Jurkat, Clone E6-1 (cell line): ENCODE measurements at regions not wholly inside any gene's neighbourhood (a gene's known extent, or its start where the extent isn't known, plus 50 kb on each side); places are given as distances from the start of the nearest gene placed in this dataset.

ENCODE experiments used
- DNase-seq: peaks from one replicate; pipeline ENCODE4 v3.0.0-alpha.2; 2011; ENCODE audit warnings: low read depth, low spot score
- H3K4me3 ChIP-seq: 2 replicates; pipeline ENCODE4 v1.5.1; 2011; ENCODE audit warnings: mild to moderate bottlenecking, low read length, control low read depth, moderate library complexity

- DNase-seq: no peak
- no peak overlapping the region for H3K4me3 ChIP-seq
These were observed 149.8 kb downstream of the EFNB2 start for GRCh38 chr13:106385654-106386053.

GRCh38 chr13:106384516-106384915, 150.9 kb downstream of the EFNB2 start:
- no peak for DNase-seq
- no peak overlapping the region for H3K4me3 ChIP-seq

- H3K4me3 ChIP-seq: no peak overlapping the region
- DNase-seq: no peak
These were observed 151.7 kb downstream of the EFNB2 start for GRCh38 chr13:106383791-106384190.

- no peak overlapping the region for H3K4me3 ChIP-seq
- peak; percentile 11 for DNase-seq
These were observed 152.9 kb downstream of the EFNB2 start for GRCh38 chr13:106382534-106382933.

- DNase-seq: no peak
These were observed 154.4 kb downstream of the EFNB2 start for GRCh38 chr13:106381091-106381490.

GRCh38 chr13:106377931-106378662, 157.4 kb downstream of the EFNB2 start:
- no peak overlapping the region for H3K4me3 ChIP-seq
- no peak for DNase-seq

More at GRCh38 chr13:106381091-106381490, 154.4 kb downstream of the EFNB2 start:
- no peak overlapping the region for H3K4me3 ChIP-seq

DNA sequence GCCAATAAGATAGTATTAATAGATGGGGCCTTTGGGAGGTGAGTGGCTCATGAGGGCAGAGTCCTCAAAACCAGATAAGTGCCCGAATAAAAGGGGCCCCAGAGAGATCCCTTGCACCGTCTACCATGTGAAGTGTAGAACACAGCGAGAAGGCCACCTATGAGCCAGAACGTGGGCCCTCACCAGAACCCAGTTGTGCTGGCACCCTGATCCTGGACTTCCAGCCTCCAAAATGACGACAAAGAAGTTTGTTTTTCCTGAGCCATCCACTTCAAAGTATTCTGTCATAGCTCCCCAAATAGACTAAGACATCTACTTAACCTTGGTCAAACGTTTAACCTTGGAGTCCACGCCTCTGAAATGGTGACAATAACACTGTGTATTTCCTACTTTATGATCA, 158.1 kb downstream of the EFNB2 start:
- H3K4me3 ChIP-seq: no peak overlapping the region

GRCh38 chr13:106376401-106377112, 158.9 kb downstream of the EFNB2 start:
- no peak for DNase-seq
- H3K4me3 ChIP-seq: no peak overlapping the region

More for the DNA sequence above, 158.1 kb downstream of the EFNB2 start:
- DNase-seq: no peak

DNA sequence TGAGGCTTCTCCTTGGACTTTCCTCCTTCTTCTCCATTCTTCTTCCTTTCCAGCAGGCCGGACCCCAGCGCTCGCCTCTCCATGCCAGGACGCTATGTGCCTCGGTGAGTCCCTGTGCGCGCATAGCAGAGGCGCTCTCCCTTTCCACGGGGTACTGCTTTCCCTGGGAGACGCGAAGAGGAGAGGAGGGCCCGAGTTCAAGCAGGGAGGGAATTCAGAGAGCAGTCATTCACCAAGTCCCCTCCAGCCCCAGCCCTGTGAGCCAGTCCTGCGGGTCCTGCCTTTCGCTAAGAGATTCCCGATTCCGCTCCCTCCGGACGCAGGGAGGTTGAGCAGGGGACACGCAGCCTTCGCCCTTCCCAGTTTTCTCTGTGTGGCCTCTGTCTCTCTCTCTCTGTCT, 160.4 kb downstream of the EFNB2 start:
- no peak for DNase-seq
- no peak overlapping the region for H3K4me3 ChIP-seq

- DNase-seq: no peak
- no peak overlapping the region for H3K4me3 ChIP-seq
These were observed 160.8 kb downstream of the EFNB2 start for GRCh38 chr13:106374631-106375030.

DNA sequence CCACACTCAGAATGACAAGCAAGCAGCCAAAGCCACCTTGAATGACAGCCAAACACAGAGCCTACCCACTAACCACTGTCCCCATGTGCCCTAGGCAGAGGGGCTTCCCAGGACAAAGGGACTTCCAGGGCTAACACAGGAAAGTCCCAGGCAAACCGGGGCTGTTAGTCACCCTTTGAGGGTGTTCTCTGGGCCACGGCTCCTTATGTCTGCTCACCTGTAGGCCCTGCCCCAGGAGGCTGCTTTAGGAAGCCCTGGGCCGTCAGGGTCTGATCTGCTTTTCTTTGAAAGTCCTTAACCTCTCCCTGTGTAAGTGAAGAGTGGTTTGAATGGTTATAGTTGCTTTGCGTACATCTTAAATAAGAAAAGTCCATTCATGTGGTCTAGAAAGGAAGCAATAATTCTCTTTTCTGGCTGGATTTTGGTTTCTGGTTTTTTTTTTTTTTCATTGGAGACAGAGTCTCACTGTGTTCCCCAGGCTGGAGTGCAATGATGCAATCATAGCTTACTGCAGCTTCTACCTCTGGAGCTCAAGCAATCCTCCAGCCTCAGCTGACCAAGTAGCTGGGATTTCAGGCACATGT, 161.4 kb downstream of the EFNB2 start:
- H3K4me3 ChIP-seq: no peak overlapping the region
- peak; percentile 31 for DNase-seq

DNA sequence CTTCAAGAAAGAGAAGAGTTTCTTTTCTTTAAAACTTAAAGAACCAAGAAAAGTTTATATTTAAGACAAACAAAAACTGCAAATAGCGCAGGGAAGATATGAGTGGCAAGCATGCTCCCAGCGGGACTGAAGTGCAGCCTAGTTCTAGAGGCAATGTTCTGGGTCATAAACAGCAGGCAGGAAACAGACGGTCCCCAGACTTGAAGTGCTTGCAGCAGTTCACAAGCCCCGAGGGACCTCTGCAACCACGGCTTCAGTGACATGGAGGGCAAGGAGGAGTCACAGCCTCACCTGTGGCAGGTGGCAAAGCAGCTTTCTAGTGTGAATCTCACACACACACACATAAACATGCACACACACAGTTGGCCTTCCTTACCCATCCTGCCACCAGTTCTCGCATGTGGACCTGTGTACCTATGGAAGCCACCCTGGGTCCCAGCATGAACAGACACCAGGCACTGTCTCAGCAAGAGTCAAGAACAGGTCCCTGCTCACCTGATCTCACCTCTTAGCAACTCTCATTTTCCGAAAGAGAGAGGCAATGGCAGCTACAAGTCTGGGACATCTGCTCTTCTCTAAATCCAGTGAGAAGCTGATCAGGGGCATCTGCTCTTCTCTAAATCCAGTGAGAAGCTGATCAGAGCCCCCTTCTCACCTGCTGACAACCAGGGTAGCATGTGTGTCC, 162.0 kb downstream of the EFNB2 start:
- H3K4me3 ChIP-seq: no peak overlapping the region

DNA sequence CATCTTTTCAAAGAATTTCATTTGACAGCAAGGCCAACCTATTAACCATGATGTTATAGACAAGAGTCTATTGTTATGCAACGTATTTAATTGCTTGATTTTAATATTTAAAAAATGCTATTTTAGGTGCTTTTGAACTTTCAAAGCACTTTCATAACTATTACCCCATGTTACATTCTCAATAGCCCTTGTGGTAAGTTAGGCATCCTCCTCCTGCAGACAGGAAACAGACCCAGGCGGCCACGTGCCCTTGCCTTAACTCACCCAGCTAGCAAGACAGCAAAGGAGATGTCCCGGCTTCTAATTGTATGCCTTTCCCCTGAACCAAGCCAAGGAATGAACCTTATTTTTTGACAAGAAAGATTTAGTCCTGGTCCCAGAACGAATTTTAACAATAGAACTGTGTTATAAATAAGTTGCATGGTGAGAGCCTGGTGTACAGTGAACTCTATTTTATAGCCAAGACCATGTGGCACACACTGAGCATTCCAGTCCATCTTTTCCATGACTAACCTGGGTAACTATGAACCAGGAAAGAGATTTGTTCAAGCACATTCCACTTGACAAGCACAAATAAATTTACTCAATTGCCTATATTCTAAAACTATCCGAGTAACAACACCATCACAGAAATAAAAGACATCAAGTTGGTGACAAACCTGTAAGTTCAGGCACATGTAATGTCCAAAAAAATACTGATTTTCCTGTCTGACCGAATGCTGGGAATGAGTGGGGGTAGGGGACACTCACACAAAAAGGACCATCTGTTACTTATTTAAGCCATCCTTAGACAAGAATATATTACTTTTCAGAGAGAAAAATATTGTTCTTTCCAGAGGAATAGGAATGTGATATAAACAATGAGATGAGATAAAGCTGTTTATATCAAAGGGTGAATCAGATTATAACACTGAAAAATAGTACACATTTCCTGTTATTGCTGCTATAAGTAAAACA, 163.0 kb downstream of the EFNB2 start:
- H3K4me3 ChIP-seq: no peak overlapping the region
- DNase-seq: no peak

More for the DNA sequence above, 162.0 kb downstream of the EFNB2 start:
- no peak for DNase-seq

DNA sequence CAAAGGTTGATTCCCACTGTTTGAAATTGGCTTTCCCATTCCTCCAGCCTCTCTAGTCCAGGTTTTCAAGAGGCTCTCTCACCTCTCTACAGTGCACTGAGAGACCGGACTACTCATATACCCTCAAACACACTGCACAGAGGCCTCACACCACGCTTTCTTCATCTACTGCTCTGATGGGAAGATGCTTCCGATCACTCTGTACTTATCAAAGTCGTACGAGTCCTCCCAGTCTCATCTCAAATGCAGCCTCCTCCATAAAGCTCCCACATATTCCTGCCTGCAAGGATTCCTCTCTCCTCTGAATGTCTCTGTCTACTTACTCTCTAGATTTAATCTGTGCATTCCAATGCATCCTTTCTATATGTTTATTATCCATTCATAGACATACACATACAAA, 164.4 kb downstream of the EFNB2 start:
- no peak for DNase-seq
- H3K4me3 ChIP-seq: no peak overlapping the region

DNA sequence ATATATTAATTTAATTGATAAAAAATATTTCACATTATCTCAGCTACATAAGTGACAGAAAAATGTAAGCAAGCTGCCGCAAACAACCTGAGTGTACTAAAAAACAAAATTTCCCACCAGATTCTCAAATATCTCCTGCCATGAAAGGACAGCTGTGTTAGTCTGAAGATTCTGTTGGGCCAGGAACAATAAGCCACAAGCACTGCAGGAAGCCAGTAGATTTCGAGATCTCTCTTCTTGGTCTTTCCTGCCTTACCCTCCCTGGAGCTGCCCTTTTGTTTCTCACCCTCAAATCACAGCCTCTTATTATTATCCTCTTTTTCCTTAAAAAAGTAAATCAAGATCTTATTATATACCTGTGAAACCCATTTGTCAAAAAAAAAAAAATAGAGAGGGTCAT, 165.6 kb downstream of the EFNB2 start:
- no peak for DNase-seq
- H3K4me3 ChIP-seq: no peak overlapping the region

- no peak for DNase-seq
- no peak overlapping the region for H3K4me3 ChIP-seq
These were observed 166.4 kb downstream of the EFNB2 start for GRCh38 chr13:106369091-106369490.

GRCh38 chr13:106367361-106367971, 168.0 kb downstream of the EFNB2 start:
- no peak for DNase-seq
- no peak overlapping the region for H3K4me3 ChIP-seq

DNA sequence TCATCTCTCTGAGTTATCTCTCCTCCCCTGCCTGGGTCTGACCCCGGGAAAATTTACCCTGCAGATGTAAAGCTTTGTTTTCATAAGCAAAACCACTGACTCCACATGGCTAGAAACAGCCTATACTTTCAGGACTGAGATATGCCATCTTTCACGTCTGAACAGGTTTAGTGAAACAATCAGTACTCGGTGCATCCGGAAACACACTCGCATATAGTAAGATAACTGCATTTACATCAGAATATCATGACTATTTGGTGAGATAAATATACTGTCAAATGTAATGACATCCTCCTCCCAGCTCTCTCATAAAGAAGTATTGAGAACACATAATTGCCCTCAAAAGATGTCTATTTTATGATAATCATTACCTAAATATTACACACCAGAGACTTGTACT, 172.8 kb downstream of the EFNB2 start:
- no peak overlapping the region for H3K4me3 ChIP-seq
- DNase-seq: no peak
